RWPE1 (cell line): ENCODE measurements at regions not wholly inside any gene's neighbourhood (a gene's known extent, or its start where the extent isn't known, plus 50 kb on each side); places are given as distances from the start of the nearest gene placed in this dataset.

Experiments used
- CTCF ChIA-PET: fragments of 350-600 bp; sonication (Branson Sonifier 250); formaldehyde crosslinking; extraction: SDS; loops from one replicate; lab custom pipeline; 2021; lab: Yijun Ruan, JAX
- POLR2A ChIA-PET: fragments of 400-600 bp; formaldehyde crosslinking; extraction: SDS; loops from one replicate; lab custom pipeline; 2020; ENCODE audit warnings: antibody characterized with exemption; ENCODE audit not compliant: low non-redundant PET; lab: Yijun Ruan, JAX
- DNase-seq: peaks from one replicate; pipeline ENCODE4 v3.0.0; 2012; ENCODE audit warnings: low spot score
- H3K27ac ChIP-seq: fragments of 450-650 bp; 2 replicates; pipeline ENCODE4 v1.5.1; 2017
- CTCF ChIP-seq: fragments of 450-650 bp; conservative IDR thresholded peaks from 2 replicates; pipeline ENCODE4 v1.5.1; 2017; ENCODE audit warnings: low read depth, mild to moderate bottlenecking

GRCh38 chr1:34511802-34512201, 243.0 kb upstream of the GJB5 start:
- no peak for DNase-seq
- POLR2A ChIA-PET, result no interaction called here
- CTCF ChIA-PET, result interaction anchor here (0.5 to 0.6 kb wide), 2 partner anchors 19 to 127 kb away, joined by 4 read pairs; no protein-coding TSS in a partner anchor
- no peak for TF ChIP-seq CTCF
- H3K27ac ChIP-seq, result no peak overlapping the region

GRCh38 chr1:34518146-34518699, 236.6 kb upstream of the GJB5 start:
- CTCF ChIA-PET, result no interaction called here
- POLR2A ChIA-PET, result no interaction called here
- TF ChIP-seq CTCF, result no peak
- DNase-seq, result no peak
- no peak overlapping the region for H3K27ac ChIP-seq

- ChIA-PET CTCF (no interaction called here), POLR2A (no interaction called here)
- TF ChIP-seq CTCF, result no peak
- DNase-seq, result no peak
- no peak overlapping the region for H3K27ac ChIP-seq
Measured at GRCh38 chr1:34520111-34520510, 234.7 kb upstream of the GJB5 start.

- POLR2A ChIA-PET, result no interaction called here
- CTCF ChIA-PET, result no interaction called here
- TF ChIP-seq CTCF, result no peak
- no peak for DNase-seq
- no peak overlapping the region for H3K27ac ChIP-seq
Measured at GRCh38 chr1:34524783-34525182, 230.1 kb upstream of the GJB5 start.

GRCh38 chr1:34529935-34530859, 224.7 kb upstream of the GJB5 start:
- no peak for TF ChIP-seq CTCF
- no peak for DNase-seq
- H3K27ac ChIP-seq, result no peak overlapping the region
- CTCF ChIA-PET, result no interaction called here
- POLR2A ChIA-PET, result no interaction called here

- no peak overlapping the region for H3K27ac ChIP-seq
- CTCF ChIA-PET, result no interaction called here
- POLR2A ChIA-PET, result no interaction called here
- no peak for DNase-seq
- TF ChIP-seq CTCF, result no peak
Measured at GRCh38 chr1:34532113-34532512, 222.7 kb upstream of the GJB5 start.
